ENCODE measurements at regions not wholly inside any gene's neighbourhood (a gene's known extent, or its start where the extent isn't known, plus 50 kb on each side); places are given as distances from the start of the nearest gene placed in this dataset.
A peak's percentile ranks its signal among the peaks of the same experiment; 100 is the strongest.

- DNase-seq, result no peak
Observed at GRCh38 chr13:34654647-34655046, 287.4 kb upstream of the NBEA start.

GRCh38 chr13:34655554-34655953 is 286.5 kb upstream of the NBEA start:
- no peak for DNase-seq

GRCh38 chr13:34657716-34658115 is 284.4 kb upstream of the NBEA start:
- DNase-seq, result no peak

GRCh38 chr13:34667286-34668218 is 274.5 kb upstream of the NBEA start:
- DNase-seq, result no peak

GRCh38 chr13:34671137-34671536 is 270.9 kb upstream of the NBEA start:
- no peak for DNase-seq

- no peak for DNase-seq
Observed at GRCh38 chr13:34672631-34673030, 269.4 kb upstream of the NBEA start.

- peak; percentile 2 for DNase-seq
Observed at GRCh38 chr13:34675626-34676025, 266.4 kb upstream of the NBEA start.

GRCh38 chr13:34678154-34678553 is 263.9 kb upstream of the NBEA start:
- DNase-seq, result no peak

GRCh38 chr13:34681405-34681955 is 260.6 kb upstream of the NBEA start:
- no peak for DNase-seq

- DNase-seq, result no peak
Observed at GRCh38 chr13:34695063-34695462, 247.0 kb upstream of the NBEA start.

- no peak for DNase-seq
Observed at GRCh38 chr13:34696296-34696695, 245.8 kb upstream of the NBEA start.

GRCh38 chr13:34696741-34697140 is 245.3 kb upstream of the NBEA start:
- no peak for DNase-seq

- no peak for DNase-seq
Observed at GRCh38 chr13:34698945-34699344, 243.1 kb upstream of the NBEA start.

GRCh38 chr13:34700155-34700554 is 241.9 kb upstream of the NBEA start:
- DNase-seq, result no peak

GRCh38 chr13:34701919-34702318 is 240.2 kb upstream of the NBEA start:
- no peak for DNase-seq

GRCh38 chr13:34708566-34709313 is 233.3 kb upstream of the NBEA start:
- no peak for DNase-seq

- DNase-seq, result peak; percentile 93
Observed at GRCh38 chr13:34719060-34719875, 222.8 kb upstream of the NBEA start.

GRCh38 chr13:34720618-34721017 is 221.5 kb upstream of the NBEA start:
- no peak for DNase-seq

- peak; percentile 39 for DNase-seq
Observed at GRCh38 chr13:34721631-34722595, 220.2 kb upstream of the NBEA start.

GRCh38 chr13:34722922-34723321 is 219.1 kb upstream of the NBEA start:
- DNase-seq, result no peak

- DNase-seq, result no peak
Observed at GRCh38 chr13:34730961-34731360, 211.1 kb upstream of the NBEA start.

GRCh38 chr13:34731486-34731885 is 210.6 kb upstream of the NBEA start:
- no peak for DNase-seq

Measured in NCI-H146 (cell line).